A673 (cell line): ENCODE measurements at regions not wholly inside any gene's neighbourhood (a gene's known extent, or its start where the extent isn't known, plus 50 kb on each side); places are given as distances from the start of the nearest gene placed in this dataset.

ENCODE experiments used
- BruUV-seq: library from RNA; stranded (reverse); fragments of 400-500 nt; replicated peaks from 2 replicates; lab custom pipeline; 2021; lab: Mats Ljungman, UMichigan
- CTCF ChIA-PET: fragments of 300-600 bp; sonication (Branson Sonifier 250); formaldehyde crosslinking; loops from one replicate; lab custom pipeline; 2022; ENCODE audit warnings: antibody characterized with exemption; lab: Charles Lee
- POLR2A ChIA-PET: fragments of 300-600 bp; sonication (Branson Sonifier 250); formaldehyde crosslinking; loops from one replicate; lab custom pipeline; 2022; ENCODE audit warnings: antibody characterized with exemption; ENCODE audit not compliant: low non-redundant PET; lab: Charles Lee
- DNase-seq: peaks from one replicate; pipeline ENCODE4 v3.0.0-alpha.2; 2015; ENCODE audit warnings: low spot score
- H3K27ac ChIP-seq: fragments of 200-600 bp; sonication (generic); 2 replicates; pipeline ENCODE4 v1.5.1; 2016; ENCODE audit warnings: mixed run types, low read depth, mild to moderate bottlenecking, mixed read lengths, antibody characterized with exemption, low read length; ENCODE audit not compliant: poor library complexity, severe bottlenecking
- H3K27me3 ChIP-seq: fragments of 200-600 bp; sonication (generic); replicated peaks from 2 replicates; pipeline ENCODE4 v1.6.1; 2017; ENCODE audit warnings: mixed run types, low read depth, mild to moderate bottlenecking, mixed read lengths, antibody characterized with exemption, low read length; ENCODE audit not compliant: insufficient read depth, poor library complexity
- H3K36me3 ChIP-seq: fragments of 200-600 bp; sonication (generic); 2 replicates; pipeline ENCODE4 v1.6.1; 2016; ENCODE audit warnings: mixed run types, mild to moderate bottlenecking, mixed read lengths, antibody characterized with exemption, low read length; ENCODE audit not compliant: insufficient read depth, poor library complexity, severe bottlenecking
- H3K4me1 ChIP-seq: fragments of 200-600 bp; sonication (generic); 2 replicates; pipeline ENCODE4 v1.6.1; 2017; ENCODE audit warnings: mixed run types, mild to moderate bottlenecking, mixed read lengths, antibody characterized with exemption, low read length; ENCODE audit not compliant: insufficient read depth, poor library complexity, severe bottlenecking
- H3K4me3 ChIP-seq: fragments of 200-600 bp; sonication (generic); 2 replicates; pipeline ENCODE4 v1.5.1; 2016; ENCODE audit warnings: low read depth, mixed run types, mild to moderate bottlenecking, mixed read lengths, low read length; ENCODE audit not compliant: poor library complexity, severe bottlenecking
- H3K9me3 ChIP-seq: fragments of 200-600 bp; sonication (generic); 2 replicates; pipeline ENCODE4 v1.6.1; 2016; ENCODE audit warnings: mixed run types, low read depth, mild to moderate bottlenecking, mixed read lengths, antibody characterized with exemption, low read length; ENCODE audit not compliant: poor library complexity, severe bottlenecking
- CTCF ChIP-seq: fragments of 300-800, 200-600 bp; sonication (generic); conservative IDR thresholded peaks from 2 replicates; pipeline ENCODE4 v1.5.1; 2017; ENCODE audit warnings: low read depth, mild to moderate bottlenecking, antibody characterized with exemption, low read length, moderate library complexity, mixed read lengths
- EZH2 ChIP-seq: fragments of 200-600 bp; sonication (generic); IDR thresholded peaks from 2 replicates; pipeline ENCODE4 v1.6.1; 2017; ENCODE audit warnings: borderline replicate concordance, low read depth, mild to moderate bottlenecking, mixed read lengths, antibody characterized with exemption, low read length; ENCODE audit not compliant: poor library complexity, severe bottlenecking
- intact Hi-C: fragments of 100-400 bp; cut with micrococcal nuclease; formaldehyde crosslinking; loops from one replicate; pipeline ENCODE4 v1.10.0; 2022; ENCODE audit not compliant: unreplicated experiment

GRCh38 chr15:31974855-31975829 is 55.2 kb upstream of the CHRNA7 start:
- intact Hi-C loops = loop anchor here (5.0 kb wide), 2 partner anchors 57 to 328 kb away; partner anchors contain the start of gene CHRNA7
- POLR2A ChIA-PET = no interaction called here
- H3K4me3 ChIP-seq = peak overlapping the region; percentile 23

GRCh38 chr15:31975830-31976229 is 54.5 kb upstream of the CHRNA7 start:
- no peak for DNase-seq
- no peak overlapping the region for H3K27ac ChIP-seq

More at GRCh38 chr15:31974855-31975829, 55.2 kb upstream of the CHRNA7 start:
- H3K4me1 ChIP-seq = no peaks in the 10 kb centered on the region
- no peak overlapping the region for H3K27ac ChIP-seq
- DNase-seq = peak; percentile 77
- no peaks in the 10 kb centered on the region for H3K27me3 ChIP-seq
- H3K9me3 ChIP-seq = no peaks in the 10 kb centered on the region
- BruUV-seq = no TSS peak
- CTCF ChIA-PET = no interaction called here
- no peaks in the 10 kb centered on the region for H3K36me3 ChIP-seq
- TF ChIP-seq CTCF (peak; percentile 77), EZH2 (no peak)

GRCh38 chr15:31977138-31977537 is 53.2 kb upstream of the CHRNA7 start:
- ChIA-PET POLR2A (no interaction called here), CTCF (interaction anchor here (1.1 kb wide), 1 partner anchor 53 kb away, joined by 4 read pairs; the partner anchor contains the start of gene CHRNA7)
- no TSS peak for BruUV-seq
- no peak for TF ChIP-seq EZH2
- TF ChIP-seq CTCF = no peak
- Histone ChIP-seq H3K9me3 (no peaks in the 10 kb centered on the region), H3K4me1 (no peaks in the 10 kb centered on the region), H3K4me3 (no peak overlapping the region), H3K36me3 (no peaks in the 10 kb centered on the region), H3K27ac (no peak overlapping the region), H3K27me3 (no peaks in the 10 kb centered on the region)
- DNase-seq = no peak
- intact Hi-C loops = loop anchor here (5.0 kb wide), 1 partner anchor 55 kb away; the partner anchor contains the start of gene CHRNA7

More at GRCh38 chr15:31975830-31976229, 54.5 kb upstream of the CHRNA7 start:
- Histone ChIP-seq H3K36me3 (no peaks in the 10 kb centered on the region), H3K4me3 (no peak overlapping the region), H3K27me3 (no peaks in the 10 kb centered on the region), H3K4me1 (no peaks in the 10 kb centered on the region), H3K9me3 (no peaks in the 10 kb centered on the region)
- POLR2A ChIA-PET = no interaction called here
- intact Hi-C loops = loop anchor here (5.0 kb wide), 1 partner anchor 56 kb away; the partner anchor contains the start of gene CHRNA7
- TF ChIP-seq EZH2 (no peak), CTCF (peak; percentile 31)
- no TSS peak for BruUV-seq
- CTCF ChIA-PET = no interaction called here
